ENCODE measurements at regions not wholly inside any gene's neighbourhood (a gene's known extent, or its start where the extent isn't known, plus 50 kb on each side); places are given as distances from the start of the nearest gene placed in this dataset.

DNA sequence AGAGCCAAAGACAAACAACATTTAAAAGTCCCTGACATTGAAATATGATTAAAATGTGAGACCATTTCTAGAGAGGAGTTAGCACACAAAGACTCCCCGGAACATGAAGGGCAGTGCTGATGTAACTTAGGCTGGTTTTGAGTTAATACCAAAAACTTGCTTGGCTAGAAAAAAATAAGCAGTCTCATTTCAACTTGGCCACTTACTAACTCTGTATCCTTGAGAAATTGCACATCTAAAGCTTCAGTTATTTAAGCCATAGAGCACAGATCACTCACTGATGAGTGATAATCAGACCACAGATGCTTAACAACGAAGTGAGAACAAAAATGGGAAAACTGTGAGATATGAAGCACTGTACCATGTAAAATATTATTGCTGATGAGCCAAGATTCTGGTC lies 65.9 kb upstream of the MAOA start:
- no peak for DNase-seq

DNA sequence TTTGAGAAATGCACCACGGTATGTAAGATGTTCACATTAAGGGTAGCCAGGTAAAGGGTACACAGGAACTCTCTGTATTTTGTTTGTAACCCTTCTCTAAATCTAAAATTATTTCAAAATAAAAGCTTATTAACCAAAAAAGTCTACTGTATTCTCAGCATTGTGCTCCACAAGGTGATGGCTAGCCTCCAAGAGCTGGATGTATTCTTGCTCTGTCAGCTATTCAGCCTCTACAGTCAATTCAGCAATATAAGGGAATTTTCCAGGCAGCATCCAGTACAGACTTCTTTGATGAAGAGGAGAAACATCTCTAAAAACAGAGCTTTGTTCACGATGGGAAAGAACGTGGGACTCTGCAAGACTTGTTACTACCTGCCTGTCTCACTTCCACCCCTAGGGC lies 63.5 kb upstream of the MAOA start:
- no peak for DNase-seq

DNA sequence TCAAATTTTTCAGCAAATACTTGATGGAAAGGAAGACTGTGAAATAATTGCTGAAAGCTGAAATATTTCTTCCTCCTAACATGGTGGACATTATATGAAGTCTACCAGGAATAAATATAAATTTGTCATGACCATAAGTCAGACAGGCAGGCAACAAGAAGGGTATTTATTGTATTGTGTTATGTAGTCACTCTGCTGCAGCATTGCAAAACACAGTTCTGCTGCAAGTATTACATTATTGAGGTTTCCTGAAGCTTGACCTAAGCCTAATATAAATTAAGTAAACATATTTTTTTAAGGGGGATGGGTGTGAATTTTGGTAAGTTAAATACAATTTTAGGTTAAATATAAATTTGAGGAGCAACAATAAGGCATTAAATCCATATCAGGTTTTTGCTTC lies 60.2 kb upstream of the MAOA start:
- no peak for DNase-seq

GRCh38 chrX:43604753-43605152 lies 51.3 kb upstream of the MAOA start:
- DNase-seq = no peak

- no peak for DNase-seq
Observed at GRCh38 chrX:43605351-43605750, 50.7 kb upstream of the MAOA start.

Measured in islet precursor cell (in vitro differentiated cells).